Thyroid gland (tissue), 4 donors: ENCODE measurements at regions not wholly inside any gene's neighbourhood (a gene's known extent, or its start where the extent isn't known, plus 50 kb on each side); places are given as distances from the start of the nearest gene placed in this dataset.

Experiments
- DNase-seq, 2 donors: peaks; one replicate each; pipeline ENCODE4 v3.0.0-alpha.2; 2019
- H3K27ac ChIP-seq, 3 donors: fragments of 200-600 bp; sonication (generic); 1 replicate in 2 of 3; 2 replicates in 1 of 3; pipeline ENCODE4 v1.5.1; 2016 to 2019; ENCODE audit warnings: mild to moderate bottlenecking in 1 of 3, moderate library complexity in 1 of 3
- H3K27me3 ChIP-seq: fragments of 200-600 bp; sonication (generic); one replicate; pipeline ENCODE4 v1.5.1; 2019
- H3K36me3 ChIP-seq, 2 donors: fragments of 200-600 bp; sonication (generic); one replicate each; pipeline ENCODE4 v1.5.1; 2016 to 2019
- H3K4me1 ChIP-seq, 2 donors: fragments of 200-600 bp; sonication (generic); one replicate each; pipeline ENCODE4 v1.5.1; 2017 to 2019
- H3K4me3 ChIP-seq, 3 donors: fragments of 200-600 bp; sonication (generic); replicated peaks in 1 of 3; 1 replicate in 2 of 3; 2 replicates in 1 of 3; pipeline ENCODE4 v1.5.1; 2016; ENCODE audit warnings: mild to moderate bottlenecking in 1 of 3
- H3K9me3 ChIP-seq: fragments of 200-600 bp; sonication (generic); one replicate; pipeline ENCODE4 v1.5.1; 2017
- POLR2A ChIP-seq, 2 donors: fragments of 450-650 bp; IDR thresholded peaks; one replicate each; pipeline ENCODE4 v1.6.1; 2017; ENCODE audit warnings: antibody characterized with exemption in 2 of 2, mild to moderate bottlenecking in 2 of 2, moderate library complexity in 1 of 2
- WGBS, 2 donors: methylation state at CpG; one replicate each; pipeline ENCODE4 v1.1.5; 2017; 5-methylcytosine and 5-hydroxymethylcytosine counted together
- intact Hi-C: fragments of 100-400 bp; cut with DNase I; formaldehyde crosslinking; loops from one replicate; pipeline ENCODE4 v1.15.1; 2023
- TF ChIP-seq, protein P1 (sequence below), 6 experiments: fragments of 200-600 bp in 3 of 6; fragments of 450-650 bp in 3 of 6; sonication (generic) in 3 of 6; IDR thresholded peaks; one replicate each; pipeline ENCODE4 v1.5.1; 2016 to 2019; ENCODE audit warnings: antibody characterized with exemption in 6 of 6, mild to moderate bottlenecking in 2 of 6, inconsistent platforms in 1 of 6, moderate library complexity in 1 of 6

DNA sequence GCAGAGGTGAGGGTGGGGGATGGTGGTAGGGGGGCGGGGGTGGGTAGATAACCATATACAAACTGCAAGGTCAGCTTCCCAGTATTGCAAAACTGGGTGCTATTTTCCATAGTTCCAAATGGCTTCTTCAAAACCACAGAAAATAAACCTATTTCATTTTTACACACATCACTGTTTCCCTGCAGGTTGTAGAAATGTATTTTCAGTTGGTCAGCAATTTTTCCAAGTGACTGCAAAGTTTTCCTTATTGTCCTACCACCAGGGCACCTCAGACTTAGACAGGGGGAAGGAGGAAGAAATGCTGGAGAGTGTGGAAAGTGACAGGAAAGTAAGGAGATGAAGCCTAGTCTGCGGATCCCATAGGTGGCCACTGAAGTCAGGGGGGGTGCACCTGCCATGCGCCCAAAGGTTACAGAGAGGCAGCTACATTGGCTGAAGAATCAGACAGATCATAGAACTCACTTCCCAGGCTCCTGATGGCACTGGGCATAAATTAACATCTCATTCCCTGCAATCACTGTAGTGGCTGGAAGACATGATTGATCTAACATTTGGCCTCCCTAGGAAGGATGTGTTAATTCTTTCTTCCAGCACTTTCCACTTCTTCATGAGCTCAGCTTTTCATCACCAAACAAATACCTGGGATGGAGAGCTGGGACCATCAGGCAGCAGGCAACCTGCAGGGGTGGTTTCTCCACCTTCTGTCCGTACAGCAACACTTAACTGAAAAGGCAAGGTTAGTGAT is 402.0 kb downstream of the HNRNPD start:
- intact Hi-C loops: no loop called here
- no peak overlapping the region for H3K27ac ChIP-seq
- DNase-seq: no peak
- no peaks in the 10 kb centered on the region for H3K4me1 ChIP-seq
- TF ChIP-seq, protein P1, sequence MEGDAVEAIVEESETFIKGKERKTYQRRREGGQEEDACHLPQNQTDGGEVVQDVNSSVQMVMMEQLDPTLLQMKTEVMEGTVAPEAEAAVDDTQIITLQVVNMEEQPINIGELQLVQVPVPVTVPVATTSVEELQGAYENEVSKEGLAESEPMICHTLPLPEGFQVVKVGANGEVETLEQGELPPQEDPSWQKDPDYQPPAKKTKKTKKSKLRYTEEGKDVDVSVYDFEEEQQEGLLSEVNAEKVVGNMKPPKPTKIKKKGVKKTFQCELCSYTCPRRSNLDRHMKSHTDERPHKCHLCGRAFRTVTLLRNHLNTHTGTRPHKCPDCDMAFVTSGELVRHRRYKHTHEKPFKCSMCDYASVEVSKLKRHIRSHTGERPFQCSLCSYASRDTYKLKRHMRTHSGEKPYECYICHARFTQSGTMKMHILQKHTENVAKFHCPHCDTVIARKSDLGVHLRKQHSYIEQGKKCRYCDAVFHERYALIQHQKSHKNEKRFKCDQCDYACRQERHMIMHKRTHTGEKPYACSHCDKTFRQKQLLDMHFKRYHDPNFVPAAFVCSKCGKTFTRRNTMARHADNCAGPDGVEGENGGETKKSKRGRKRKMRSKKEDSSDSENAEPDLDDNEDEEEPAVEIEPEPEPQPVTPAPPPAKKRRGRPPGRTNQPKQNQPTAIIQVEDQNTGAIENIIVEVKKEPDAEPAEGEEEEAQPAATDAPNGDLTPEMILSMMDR (IDR thresholded peaks at IDR 0.05): no peak
- no peak for TF ChIP-seq POLR2A (IDR thresholded peaks at IDR 0.05)
- WGBS, 2 donors: 74 to 83% methylated on average over 3 to 4 of the region's 4 CpGs
- H3K9me3 ChIP-seq: no peaks in the 10 kb centered on the region
- no peaks in the 10 kb centered on the region for H3K27me3 ChIP-seq
- no peaks in the 10 kb centered on the region for H3K36me3 ChIP-seq
- H3K4me3 ChIP-seq: no peak overlapping the region

DNA sequence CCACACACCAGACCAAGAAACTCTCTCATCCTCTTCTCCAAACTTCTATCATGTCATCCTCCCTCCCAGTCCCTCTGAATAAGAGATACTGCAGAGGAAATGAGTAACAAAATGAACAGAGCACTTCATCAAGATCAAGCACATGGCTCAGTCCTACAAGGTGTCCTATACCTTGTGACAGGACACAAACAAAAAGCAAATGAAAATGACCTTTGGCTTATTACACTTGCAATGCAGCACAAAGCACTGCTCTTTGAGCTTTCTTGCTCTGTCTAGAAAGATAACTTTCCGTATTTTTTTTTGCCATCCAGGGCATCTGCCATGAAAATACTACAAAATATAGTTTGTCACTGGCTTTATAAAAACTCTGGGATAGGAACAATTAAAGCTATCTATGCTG is 402.7 kb downstream of the HNRNPD start:
- no peak overlapping the region for H3K27ac ChIP-seq
- no peak overlapping the region for H3K4me3 ChIP-seq
- no peaks in the 10 kb centered on the region for H3K36me3 ChIP-seq
- TF ChIP-seq, protein P1 (IDR thresholded peaks at IDR 0.05): no peak
- no peak for TF ChIP-seq POLR2A (IDR thresholded peaks at IDR 0.05)
- DNase-seq: no peak
- H3K27me3 ChIP-seq: no peaks in the 10 kb centered on the region
- WGBS, 2 donors: 87 to 95% methylated on average over 1 of the region's 1 CpG
- H3K4me1 ChIP-seq: no peaks in the 10 kb centered on the region
- no peaks in the 10 kb centered on the region for H3K9me3 ChIP-seq
- intact Hi-C loops: no loop called here

DNA sequence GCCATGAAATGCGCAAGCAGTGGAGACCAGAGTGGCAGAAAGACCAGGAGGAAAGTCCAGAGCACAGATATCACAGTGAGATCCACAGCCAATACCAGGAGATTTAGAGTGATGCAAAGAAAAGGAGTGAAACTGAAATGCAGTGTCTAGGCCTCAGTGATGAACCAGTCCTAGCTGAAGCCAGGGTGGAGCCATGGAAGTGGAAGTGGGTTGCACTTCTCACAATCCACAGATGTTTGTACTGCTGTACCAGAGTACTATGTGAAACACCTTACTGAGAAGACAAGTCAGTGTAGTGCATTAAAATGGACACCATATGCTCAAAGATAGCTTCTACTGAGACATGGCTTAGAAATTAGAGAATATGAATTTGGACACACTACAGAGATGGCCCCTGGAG is 403.3 kb downstream of the HNRNPD start:
- H3K4me1 ChIP-seq: no peaks in the 10 kb centered on the region
- H3K36me3 ChIP-seq: no peaks in the 10 kb centered on the region
- intact Hi-C loops: no loop called here
- DNase-seq: no peak
- TF ChIP-seq, protein P1 (IDR thresholded peaks at IDR 0.05): no peak
- TF ChIP-seq POLR2A (IDR thresholded peaks at IDR 0.05): no peak
- H3K27me3 ChIP-seq: no peaks in the 10 kb centered on the region
- H3K4me3 ChIP-seq: no peak overlapping the region
- WGBS, 2 donors: 91 to 94% methylated on average over 1 of the region's 1 CpG
- no peak overlapping the region for H3K27ac ChIP-seq
- no peaks in the 10 kb centered on the region for H3K9me3 ChIP-seq

DNA sequence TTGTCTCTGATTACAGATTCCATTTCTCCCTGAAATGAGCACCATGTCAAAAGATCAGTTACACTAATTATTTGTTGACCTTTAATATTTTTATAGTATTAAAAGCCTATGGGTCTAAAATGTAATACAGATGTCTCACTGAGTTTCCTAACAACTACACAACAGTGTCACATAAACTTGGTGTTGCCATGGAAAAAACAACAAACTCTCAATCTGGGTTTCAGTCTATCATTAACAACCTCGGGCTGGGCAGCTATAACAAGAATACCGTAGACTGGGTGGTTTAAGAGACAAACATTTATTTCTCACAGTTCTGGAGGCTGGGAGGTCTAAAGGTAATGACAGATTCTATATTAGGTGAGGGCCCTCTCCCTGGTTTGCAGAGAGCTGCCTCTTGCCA is 407.1 kb downstream of the HNRNPD start:
- Histone ChIP-seq H3K27ac (no peak overlapping the region), H3K9me3 (no peaks in the 10 kb centered on the region), H3K27me3 (no peaks in the 10 kb centered on the region), H3K4me3 (no peak overlapping the region), H3K4me1 (no peaks in the 10 kb centered on the region), H3K36me3 (no peaks in the 10 kb centered on the region)
- intact Hi-C loops: no loop called here
- DNase-seq: no peak
- TF ChIP-seq, protein P1 (IDR thresholded peaks at IDR 0.05): no peak
- no peak for TF ChIP-seq POLR2A (IDR thresholded peaks at IDR 0.05)
- 56 to 77% methylated on average over 2 of the region's 2 CpGs for WGBS, 2 donors

DNA sequence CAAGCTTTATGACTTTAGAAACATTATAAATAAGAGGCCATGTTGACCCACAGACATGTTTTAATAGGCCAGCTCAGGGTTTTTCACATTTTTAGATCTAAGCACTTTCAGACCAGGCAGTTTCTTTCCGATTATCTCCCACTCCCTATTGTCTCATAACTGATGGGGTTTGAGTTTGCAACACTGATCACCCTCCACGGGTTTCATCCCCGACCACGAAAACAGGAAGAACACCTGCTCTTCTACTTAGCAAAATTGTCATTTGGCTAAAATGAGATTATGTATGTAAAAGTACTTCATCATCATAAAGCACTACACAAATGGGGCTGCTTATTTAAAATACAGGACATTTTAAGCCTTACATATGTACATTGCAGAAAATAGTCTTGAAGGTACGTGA is 407.9 kb downstream of the HNRNPD start:
- intact Hi-C loops: no loop called here
- no peaks in the 10 kb centered on the region for H3K27me3 ChIP-seq
- 80 to 87% methylated on average over 5 of the region's 5 CpGs for WGBS, 2 donors
- TF ChIP-seq, protein P1 (IDR thresholded peaks at IDR 0.05): no peak
- TF ChIP-seq POLR2A (IDR thresholded peaks at IDR 0.05): no peak
- H3K4me3 ChIP-seq: no peak overlapping the region
- DNase-seq: no peak
- H3K36me3 ChIP-seq: no peaks in the 10 kb centered on the region
- H3K9me3 ChIP-seq: no peaks in the 10 kb centered on the region
- no peaks in the 10 kb centered on the region for H3K4me1 ChIP-seq
- no peak overlapping the region for H3K27ac ChIP-seq
